ENCODE measurements at regions not wholly inside any gene's neighbourhood (a gene's known extent, or its start where the extent isn't known, plus 50 kb on each side); places are given as distances from the start of the nearest gene placed in this dataset.

DNA sequence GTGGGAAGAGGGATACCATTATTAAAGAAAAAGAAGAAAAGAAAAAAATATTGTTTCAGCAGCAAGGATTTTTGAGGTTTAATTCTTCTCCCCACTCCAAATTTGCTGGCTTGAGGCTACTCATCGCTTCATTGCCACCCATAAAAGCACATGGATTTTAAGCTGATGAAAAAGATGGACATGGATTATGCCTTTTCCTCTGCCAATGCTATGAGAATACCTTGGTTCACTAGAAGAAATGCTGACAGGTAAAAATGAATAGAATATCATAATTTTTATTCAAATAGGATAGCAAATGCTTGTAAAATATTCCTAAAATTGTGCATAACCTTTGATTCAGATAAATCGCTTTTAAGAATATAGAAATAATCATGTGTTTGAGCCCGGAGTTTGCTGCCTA, 289.7 kb upstream of the DPYD start:
- TF ChIP-seq RCOR1 (conservative IDR thresholded peaks at IDR 0.05; ENCODE audit: low read depth, low read length) (no peak), KDM1A (IDR thresholded peaks at IDR 0.05; ENCODE audit: borderline replicate concordance) (no peak), TCF12 (IDR thresholded peaks at IDR 0.05; ENCODE audit: low read depth, low read length) (no peak)

All from GM12878 (cell line).